ENCODE measurements at regions not wholly inside any gene's neighbourhood (a gene's known extent, or its start where the extent isn't known, plus 50 kb on each side); places are given as distances from the start of the nearest gene placed in this dataset.

DNA sequence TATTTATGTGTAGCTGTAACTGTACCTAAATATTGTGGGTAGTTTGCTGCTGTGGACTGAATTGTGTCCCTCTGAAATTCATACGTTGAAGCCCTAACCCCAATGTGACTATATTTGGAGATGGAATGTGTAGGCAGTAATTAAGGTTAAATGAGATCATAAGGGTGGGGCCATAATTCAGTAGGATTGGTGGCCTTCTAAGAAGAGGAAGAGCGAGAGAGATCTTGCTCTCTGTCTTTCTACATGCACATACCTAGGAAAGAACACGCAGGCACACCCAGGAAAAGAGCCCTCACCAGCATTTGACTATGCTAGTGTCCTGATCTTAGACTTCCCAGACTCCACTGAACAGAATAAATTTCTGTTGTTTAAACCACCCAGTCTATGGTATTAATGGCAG, 67.6 kb upstream of the CFAP20DC start:
- TF ChIP-seq, protein P1, sequence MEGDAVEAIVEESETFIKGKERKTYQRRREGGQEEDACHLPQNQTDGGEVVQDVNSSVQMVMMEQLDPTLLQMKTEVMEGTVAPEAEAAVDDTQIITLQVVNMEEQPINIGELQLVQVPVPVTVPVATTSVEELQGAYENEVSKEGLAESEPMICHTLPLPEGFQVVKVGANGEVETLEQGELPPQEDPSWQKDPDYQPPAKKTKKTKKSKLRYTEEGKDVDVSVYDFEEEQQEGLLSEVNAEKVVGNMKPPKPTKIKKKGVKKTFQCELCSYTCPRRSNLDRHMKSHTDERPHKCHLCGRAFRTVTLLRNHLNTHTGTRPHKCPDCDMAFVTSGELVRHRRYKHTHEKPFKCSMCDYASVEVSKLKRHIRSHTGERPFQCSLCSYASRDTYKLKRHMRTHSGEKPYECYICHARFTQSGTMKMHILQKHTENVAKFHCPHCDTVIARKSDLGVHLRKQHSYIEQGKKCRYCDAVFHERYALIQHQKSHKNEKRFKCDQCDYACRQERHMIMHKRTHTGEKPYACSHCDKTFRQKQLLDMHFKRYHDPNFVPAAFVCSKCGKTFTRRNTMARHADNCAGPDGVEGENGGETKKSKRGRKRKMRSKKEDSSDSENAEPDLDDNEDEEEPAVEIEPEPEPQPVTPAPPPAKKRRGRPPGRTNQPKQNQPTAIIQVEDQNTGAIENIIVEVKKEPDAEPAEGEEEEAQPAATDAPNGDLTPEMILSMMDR (conservative IDR thresholded peaks at IDR 0.05; ENCODE audit: low read depth, low read length), result no peak
- no peak for TF ChIP-seq EZH2 (IDR thresholded peaks at IDR 0.05; ENCODE audit: borderline replicate concordance, low read depth, low read length, poor library complexity, severe bottlenecking)
